Stimulated activated CD8-positive, alpha-beta memory T cell treated with anti-CD3 and anti-CD28 coated beads, Interleukin-4, amount 100 ng/mL, for 24 hours (primary cell): ENCODE measurements at regions not wholly inside any gene's neighbourhood (a gene's known extent, or its start where the extent isn't known, plus 50 kb on each side); places are given as distances from the start of the nearest gene placed in this dataset.
"Not testable (repeated sequence)": the region's sequence is repeated elsewhere in the genome, so short reads cannot be mapped to it uniquely, and the experiment has no call there.

ENCODE experiments used
- DNase-seq: peaks from one replicate; pipeline ENCODE4 v3.0.0-alpha.2; 2020; ENCODE audit warnings: low read depth

DNA sequence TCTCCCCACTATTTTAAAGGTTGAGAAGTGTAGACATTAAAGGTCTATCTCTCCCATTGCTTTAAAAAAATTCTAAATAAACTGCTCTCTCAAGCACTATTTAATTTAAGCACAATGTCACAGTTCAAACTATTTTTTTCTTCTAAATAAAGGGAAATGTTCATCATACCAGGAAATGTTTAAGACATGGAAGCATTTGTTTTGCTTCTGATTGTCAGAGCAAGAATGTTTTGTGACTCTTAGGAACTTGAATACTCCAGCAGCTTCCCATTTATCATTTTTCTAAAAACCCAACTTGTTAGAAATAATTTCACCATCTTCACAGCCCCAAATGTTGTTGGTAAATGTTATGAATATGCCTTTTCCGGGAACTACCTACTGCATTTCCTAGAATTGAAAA is 121.8 kb upstream of the NTF3 start:
- DNase-seq, result no peak

DNA sequence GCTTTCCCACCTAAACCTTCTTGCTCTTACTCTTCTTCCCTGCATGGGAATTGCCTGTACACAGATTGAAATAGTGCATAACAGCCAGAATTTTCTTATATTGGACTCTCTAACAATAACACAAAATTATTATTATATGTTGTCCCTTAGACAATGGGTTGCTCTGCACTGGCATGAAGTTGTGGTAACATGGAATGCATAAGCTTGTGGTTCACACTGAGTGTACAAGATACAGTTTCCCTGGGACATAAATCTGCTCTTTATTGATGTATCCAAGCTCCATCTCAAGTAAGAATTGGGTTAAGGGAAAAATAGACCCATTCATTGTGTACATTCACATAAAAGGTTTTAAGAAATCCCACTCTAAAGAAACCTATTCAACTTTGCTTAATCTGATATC is 114.4 kb upstream of the NTF3 start:
- DNase-seq, result no peak

DNA sequence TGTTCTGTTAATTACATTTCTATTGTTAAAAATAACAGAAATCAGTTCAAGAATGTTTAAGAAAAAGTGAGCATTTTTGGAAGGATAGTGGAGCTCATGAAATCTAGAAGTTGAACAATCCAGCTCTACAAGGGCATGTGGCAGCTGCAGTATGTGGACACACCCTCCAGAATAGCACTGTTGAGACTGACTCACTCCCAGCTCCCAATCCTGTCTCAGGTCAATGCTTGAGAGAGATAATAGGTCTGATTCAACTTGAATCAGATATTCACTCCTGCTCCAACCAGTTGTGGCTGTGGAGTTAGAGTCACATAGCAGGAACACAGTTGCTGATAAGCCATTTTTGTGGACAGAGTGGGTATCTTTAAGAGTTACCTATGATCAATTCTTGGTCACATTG is 113.0 kb upstream of the NTF3 start:
- no peak for DNase-seq

DNA sequence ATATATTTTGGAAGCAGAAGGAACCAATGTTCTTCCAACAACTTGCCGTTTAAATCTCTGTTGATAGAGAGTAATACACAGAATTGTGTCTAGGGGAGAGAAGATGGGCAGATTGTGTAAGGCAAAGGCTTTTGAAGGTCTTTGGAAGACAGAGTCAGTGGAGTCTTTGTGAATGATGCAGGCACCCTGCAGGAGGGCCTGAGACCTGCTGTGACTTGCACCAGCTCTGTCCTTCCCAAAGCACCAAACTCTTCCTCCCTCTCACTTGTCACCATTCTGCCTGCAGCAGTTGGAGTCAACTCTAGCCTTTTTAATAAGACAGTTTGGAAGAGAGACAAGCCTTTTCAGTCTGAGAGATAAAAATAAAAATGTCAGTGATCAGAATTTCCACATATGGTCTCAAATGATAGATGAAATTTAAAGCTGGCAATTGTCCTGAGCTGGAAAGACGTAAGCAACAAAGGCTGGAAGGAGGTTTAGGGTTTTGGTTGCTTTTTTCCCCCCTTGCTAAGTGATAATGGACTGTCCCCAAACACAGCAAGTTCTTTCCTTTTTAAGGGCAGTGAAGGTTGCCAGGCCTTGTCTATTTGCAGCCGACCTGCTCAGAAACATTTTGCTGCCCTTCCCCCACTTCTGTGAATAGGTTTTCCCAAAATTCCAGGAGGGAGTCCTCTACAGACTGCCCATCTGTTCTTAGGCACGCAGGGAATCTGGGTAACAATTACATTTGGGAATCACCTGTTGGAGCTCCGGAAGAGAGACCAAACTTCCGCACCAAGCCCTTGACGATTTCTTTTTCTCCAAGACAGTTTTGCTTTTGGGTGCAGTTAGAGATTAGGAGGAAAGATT is 103.0 kb upstream of the NTF3 start:
- no peak for DNase-seq

DNA sequence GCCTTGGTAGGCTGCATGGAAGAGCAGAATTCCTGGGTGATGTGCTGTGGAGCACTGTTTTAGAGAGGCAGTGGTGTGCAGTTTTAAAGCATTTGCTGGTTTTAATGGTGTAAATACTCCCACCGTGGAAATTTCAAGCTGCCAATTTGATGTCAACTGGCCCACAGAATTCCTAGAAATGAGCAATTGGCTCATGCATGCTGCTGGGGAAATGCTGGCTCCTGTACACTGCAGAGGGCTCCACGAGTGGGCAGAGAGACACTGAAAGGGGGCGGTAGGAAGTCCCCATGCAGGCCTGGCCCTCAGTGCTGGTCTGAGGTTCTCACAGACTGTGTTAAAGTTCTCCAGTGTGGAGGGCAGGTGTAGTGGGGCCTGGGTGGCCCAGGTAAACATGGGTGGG is 99.4 kb upstream of the NTF3 start:
- DNase-seq, result no peak

DNA sequence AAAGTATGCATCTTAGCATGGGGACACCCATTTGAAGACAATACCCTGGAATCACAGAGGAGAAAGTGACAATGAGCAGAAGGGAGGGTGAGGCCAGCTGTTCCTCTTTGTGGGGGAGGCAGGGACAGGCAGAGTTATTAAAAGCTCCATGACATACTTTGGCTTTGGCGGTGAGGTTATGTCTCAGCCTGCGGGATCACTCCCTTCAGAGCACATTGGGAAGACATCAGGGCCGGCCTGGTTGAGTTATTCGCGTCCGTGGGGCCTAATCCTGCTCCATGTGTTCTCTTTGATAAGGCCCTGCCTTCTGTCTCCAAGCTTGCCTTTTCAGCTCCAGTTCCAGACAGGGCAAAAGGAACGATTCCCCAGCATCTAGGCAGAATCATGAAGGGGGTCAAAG is 98.8 kb upstream of the NTF3 start:
- DNase-seq, result no peak

DNA sequence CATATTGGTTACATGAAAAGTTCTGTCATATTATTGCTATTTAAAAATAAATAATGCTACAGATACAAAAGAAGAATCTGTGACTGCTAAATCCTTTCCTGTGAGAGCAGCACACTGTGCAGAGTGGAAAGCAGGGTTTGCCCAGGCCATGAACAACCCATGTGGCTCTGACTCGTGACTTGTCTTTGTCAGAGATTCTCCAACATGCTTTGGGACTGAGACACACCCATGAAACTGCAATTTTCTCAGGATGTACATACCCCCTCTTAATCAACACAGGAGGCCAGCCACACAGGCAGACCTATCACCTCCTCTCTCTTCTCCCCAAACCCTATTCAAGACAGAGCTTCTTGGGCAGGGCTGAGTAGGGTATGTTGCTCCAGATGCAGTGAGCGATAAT is 96.8 kb upstream of the NTF3 start:
- DNase-seq, result no peak

DNA sequence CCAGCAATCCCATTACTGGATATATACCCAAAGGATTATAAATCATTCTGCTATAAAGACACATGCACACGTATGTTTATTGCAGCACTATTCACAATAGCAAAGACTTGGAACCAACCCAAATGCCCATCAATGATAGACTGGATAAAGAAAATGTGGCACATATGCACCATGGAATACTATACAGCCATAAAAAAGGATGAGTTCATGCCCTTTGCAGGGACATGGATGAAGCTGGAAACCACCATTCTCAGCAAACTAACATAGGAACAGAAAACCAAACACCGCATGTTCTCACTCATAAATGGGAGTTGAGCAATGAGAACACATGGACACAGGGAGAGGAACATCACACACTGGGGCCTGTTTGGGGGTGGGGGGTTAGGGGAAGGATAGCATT is 90.8 kb upstream of the NTF3 start:
- DNase-seq, result not testable (repeated sequence)

DNA sequence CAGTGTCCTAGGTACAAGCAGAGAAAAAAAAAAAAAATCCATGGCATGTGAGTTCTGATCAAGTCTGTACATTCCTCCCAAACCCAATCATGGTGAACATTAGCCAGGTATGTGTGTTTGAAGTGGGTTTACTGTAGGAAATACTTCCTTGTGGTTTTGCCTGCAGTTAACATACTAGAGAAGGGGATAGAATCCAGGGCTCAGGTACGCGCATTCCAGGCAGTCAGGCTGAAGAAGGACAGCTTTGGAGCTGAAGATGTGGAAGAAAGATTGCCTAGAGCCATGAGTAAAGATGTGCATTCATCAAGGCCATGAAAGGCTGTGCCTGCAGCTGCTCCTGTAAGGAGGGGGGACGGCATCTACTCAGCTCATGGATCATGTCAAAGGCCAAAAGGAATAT is 88.2 kb upstream of the NTF3 start:
- no peak for DNase-seq

DNA sequence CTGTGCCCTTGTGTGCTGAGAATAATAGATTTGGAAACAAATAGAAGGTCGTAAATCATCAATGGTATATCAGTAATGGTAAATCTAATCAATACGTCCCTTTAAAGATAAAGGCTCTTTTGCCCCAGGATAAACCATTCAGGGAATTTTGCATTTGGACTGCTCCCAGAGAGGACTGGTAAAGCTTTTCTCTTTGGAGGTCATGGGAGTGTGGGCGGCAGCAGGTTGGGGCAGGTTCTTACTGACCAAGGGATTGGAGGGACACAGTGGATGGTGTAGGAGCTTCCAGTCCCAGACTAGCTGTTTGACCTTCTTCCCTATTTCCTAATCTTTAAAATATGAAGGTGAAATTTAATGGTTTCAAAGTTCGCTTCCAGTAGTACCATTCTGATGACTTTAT is 87.8 kb upstream of the NTF3 start:
- no peak for DNase-seq

DNA sequence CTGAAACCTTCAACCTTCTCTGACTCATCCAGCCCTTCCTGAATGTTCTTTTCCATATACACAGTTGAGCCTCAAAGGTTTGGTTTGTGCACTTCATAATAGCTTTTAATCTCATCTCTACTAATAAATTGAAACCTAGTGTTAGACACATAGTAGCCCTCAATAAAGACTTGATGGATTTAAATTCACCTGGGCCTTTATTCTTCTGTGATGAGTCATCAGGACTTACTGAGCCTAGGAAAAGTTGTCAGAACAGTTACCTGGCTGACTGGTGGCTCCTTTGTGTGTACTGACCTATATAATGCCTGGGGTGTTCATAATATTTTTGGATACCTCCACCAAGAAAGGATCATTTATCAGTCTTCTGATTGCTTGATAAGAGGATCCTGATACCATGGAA is 86.4 kb upstream of the NTF3 start:
- DNase-seq, result no peak

DNA sequence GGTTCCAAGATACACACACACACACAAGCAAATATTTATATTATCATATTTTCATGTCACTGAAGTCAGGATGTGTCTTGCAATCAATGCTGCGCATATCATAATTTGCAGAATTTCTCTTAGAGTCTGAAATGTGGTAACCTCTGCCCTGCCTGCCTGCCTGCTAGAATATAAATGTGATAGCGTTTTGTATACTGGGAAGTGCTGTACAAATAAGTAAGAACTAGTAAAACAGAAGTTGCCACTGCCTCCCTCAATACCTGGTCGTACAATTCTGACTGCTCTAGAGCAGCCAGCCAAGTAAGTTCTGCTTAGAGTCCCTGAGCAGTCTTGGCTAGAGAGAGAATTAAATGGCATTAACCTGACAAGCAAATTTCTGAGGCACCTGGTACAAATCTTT is 83.9 kb upstream of the NTF3 start:
- no peak for DNase-seq

DNA sequence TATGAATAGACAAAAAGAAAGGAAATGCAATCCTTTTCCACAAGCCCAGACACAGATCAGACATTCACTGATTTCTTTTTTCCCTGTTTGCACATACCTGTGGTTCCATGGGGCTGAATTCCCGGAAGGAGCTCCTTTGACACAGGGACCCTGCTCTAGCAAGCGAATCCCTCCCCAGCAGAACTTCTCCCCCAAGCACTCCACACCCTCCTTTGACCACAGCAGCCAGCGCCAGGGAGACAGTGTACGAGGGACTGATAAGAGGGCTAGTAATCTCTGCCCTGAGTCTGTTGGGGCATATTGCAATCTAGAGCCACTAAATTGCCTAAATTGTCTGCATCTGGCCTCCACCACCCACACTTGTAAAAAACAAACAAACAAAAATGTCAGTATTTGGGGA is 83.4 kb upstream of the NTF3 start:
- no peak for DNase-seq

DNA sequence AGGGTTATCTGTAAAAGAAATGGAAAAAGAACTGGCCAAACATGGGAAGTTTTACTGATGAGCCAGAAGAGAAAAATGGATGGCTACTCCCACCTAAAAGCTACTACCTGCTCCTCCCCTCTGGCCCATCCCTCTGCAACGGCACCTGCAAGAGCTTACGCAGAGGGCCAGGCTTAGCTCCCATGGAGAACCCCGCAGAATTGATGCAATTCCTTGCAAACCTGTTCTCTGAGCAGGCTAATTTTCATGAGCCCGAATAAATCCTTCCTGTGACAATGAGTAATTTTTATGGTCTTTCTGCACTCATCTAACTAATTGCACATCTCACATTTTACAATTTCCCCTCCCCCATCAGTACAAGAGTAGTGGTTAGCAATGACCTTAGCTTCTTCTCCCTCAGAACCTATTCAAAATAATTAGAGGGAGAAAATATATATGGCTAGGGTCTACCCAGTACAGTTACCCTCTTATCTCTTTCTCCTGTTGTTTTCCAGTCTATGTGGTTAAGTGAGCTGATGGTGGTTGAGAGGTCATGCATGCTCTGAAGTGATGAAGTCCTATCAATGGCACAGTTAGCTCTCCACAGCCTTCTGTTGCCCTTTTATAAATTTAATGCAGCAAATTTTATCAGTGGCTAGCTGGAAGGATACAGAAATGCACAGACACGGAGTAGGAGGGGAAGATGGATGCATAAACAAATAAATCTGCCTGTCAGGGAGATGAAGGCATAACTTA is 67.7 kb upstream of the NTF3 start:
- no peak for DNase-seq

DNA sequence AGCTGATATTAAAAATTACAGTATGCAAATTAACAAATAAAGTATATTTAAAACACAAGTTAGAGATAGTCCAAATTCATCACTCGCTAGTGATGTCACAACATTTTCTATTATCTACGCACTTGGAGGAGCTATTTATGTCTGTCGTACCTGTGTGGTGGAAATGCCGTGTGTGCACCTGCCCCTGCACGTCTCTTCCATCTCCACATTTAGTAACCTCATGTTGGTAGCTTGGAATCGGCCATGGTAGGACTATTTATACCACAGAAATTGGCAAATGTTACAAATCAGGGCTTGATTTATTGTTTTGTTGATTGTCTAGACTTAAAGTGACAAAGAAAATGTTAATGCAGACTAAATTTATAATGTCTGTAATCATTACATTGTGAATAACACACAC is 62.6 kb upstream of the NTF3 start:
- DNase-seq, result no peak

DNA sequence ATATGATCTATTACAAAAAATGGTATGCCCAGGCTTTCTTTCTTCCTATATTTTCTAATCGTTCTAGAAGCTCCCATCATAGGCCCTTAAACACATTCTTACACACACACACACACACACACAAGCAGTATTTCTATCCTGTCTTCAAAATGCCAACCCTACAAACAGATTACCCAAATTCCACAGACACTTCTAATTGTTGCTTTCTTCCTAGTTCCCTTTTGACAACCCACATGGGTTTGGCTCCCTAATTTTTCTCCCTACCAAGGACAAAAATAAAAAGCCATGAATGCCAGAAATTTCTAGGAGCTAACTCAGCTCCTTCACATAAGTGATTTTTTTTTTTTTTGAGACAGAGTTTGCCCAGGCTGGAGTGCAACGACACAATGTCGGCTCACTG is 60.3 kb upstream of the NTF3 start:
- no peak for DNase-seq

DNA sequence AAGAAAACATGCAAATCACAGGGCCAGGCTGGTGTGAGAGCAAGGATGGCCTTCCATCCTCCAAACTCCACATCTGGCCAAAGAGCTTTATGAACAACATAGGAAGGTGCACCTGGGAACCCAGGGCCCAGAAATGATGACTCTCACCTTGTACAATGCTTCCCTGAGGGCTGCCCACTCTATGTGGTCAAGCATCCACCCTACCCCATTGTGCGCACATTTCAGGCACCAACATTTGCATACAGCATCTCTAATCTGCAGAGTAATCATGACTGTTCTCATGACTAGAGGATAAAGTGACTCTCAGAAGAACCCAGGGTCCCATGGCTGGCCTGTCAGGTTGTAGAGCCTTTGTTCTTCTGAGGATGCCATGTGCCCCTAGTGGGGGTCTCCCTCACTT is 57.2 kb upstream of the NTF3 start:
- DNase-seq, result no peak

DNA sequence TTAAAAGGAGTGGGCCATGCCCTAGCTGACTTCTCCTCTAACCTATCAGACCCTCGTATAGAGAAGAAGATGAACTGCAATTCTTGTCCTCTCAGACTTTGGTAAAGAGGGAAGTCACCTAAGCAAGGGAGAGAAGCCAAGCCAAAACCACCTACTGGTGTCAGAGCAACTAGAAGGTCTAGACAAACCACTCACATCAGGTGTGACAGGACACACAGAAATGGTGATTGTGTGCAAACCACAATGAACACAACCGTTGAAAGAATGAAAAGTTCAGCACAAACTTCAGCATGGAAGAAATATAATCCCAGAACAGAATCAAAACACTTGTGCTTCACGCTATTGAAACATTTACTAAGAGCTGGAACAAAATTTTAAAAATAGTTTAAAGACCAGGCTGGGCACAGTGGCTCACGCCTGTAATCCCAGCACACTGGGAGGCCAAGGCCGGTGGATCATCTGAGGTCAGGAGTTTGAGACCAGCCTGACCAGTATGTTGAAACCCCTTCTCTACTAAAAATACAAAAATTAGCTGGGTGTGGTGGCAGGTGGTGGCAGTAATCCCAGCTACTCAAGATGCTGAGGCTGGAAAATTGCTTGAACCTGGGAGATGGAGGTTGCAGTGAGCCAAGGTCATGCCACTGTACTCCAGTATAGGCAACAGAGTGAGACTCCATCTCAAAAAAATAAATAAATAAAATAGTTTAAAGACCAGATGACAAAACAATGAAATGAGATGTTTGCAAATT is 56.2 kb upstream of the NTF3 start:
- DNase-seq, result no peak

DNA sequence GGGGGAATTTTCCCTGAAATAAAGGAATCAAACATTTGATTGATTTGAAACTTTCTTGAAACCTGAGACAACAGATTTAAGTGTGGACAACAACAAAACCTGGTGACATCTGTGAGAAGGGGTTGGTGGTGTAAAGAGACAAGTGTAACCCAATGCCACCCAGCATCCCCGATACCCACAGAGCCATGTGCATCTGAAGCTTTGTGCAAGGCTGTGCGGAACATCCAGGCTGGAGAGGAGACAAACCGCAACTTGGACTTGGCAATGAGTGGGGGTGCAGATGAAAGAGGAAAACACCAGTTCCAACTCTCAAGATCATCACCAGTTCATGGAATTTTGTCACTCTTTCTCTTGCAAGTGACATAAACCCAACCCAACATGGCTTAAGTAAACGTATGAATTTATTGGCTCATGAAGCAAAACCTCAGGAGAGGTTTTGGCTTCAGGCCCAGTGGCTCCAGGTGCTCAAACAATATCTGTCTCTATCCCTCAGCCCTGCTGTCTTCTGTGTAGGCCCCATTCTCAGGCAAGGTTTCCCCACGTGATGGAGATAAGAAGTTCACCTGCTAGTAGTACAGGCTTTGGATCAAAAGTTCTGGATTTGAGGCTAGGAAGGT is 55.2 kb upstream of the NTF3 start:
- no peak for DNase-seq

DNA sequence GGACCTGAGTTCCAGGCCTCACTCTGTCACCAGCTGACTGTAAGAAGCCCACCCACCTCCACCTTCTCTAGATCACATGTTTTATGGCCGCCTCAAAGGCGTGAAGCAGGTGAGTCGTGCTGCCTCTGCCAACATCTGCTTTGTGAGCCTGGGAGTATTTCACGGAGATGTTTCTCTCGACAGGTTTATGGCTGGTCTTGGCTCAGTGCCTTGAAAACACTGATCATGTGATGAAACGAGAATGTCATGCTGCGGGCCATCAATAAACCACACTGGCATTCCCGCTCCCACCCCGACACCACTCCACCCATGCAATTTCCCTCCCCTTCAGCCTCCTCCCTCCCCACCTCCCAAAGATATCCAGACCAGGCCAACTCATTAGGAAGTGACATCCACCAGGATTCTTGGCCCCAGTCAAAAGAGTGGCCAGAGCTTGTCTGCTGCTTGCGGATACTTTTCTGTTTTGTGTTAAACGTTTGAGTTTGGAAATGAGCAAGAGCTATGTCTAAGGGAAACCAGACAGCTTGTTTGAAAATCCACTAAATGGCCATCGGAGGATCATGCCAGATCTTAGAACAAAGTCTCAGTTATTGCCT is 53.8 kb upstream of the NTF3 start:
- no peak for DNase-seq

DNA sequence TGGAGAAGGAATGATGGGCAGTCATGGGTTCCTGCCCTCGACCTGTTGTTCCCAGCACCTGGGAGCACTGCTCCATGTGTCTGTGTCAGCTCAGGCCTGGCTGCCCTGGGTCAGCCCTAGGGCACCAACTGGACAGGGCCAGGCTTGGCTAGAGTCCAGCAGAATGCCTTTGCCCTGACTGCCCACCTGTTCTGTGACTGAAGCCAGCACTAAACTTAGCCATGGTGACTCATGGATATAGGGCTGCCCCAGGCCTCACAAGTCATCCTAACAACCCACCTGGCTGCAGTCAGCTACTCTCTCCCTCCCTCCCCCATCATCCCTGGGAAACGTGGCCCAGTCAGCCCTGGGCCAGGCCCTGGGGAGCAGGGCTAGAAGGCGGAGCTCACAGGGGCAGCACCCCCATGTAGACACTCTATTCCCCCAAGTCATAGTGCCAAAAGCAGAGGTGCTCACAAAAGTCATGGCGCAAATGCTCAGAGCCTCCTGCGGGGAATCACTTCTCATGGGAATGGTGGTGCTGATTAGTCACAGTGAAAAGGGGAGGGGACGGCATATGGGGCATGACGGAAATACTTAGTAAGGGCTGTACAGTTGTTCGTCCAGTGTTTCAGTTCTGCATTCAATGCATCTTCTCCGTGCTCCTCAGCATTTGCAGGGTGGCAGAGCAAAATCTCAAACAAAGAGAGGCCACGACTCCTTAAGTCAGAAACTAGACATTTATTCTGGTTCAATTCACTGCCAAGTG is 52.0 kb upstream of the NTF3 start:
- no peak for DNase-seq
